H1 (cell line): ENCODE measurements at regions not wholly inside any gene's neighbourhood (a gene's known extent, or its start where the extent isn't known, plus 50 kb on each side); places are given as distances from the start of the nearest gene placed in this dataset.

Experiments
- CBX5 ChIP-seq: fragments of 300-800, 300-1000 bp; sonication (generic); IDR thresholded peaks from 2 replicates; pipeline ENCODE4 v1.7.1; 2016; ENCODE audit warnings: antibody characterized with exemption, low read length, low read depth
- KDM5A ChIP-seq: fragments of 200-600 bp; IDR thresholded peaks from 2 replicates; pipeline ENCODE4 v1.7.1; 2012; ENCODE audit warnings: mild to moderate bottlenecking, low read length, inconsistent platforms, mixed read lengths
- PHF8 ChIP-seq: fragments of 200-600 bp; sonication (generic); conservative IDR thresholded peaks from 2 replicates; pipeline ENCODE4 v1.7.1; 2012; ENCODE audit warnings: low read depth, mild to moderate bottlenecking, inconsistent platforms, low read length, moderate library complexity
- SIX5 ChIP-seq: IDR thresholded peaks from 2 replicates; pipeline ENCODE4 v1.6.1; 2011; ENCODE audit warnings: mild to moderate bottlenecking, low read depth, low read length
- TAF1 ChIP-seq: IDR thresholded peaks from 2 replicates; pipeline ENCODE4 v1.6.1; 2011; ENCODE audit warnings: mild to moderate bottlenecking, low read depth, low read length
- YY1 ChIP-seq: IDR thresholded peaks from 2 replicates; pipeline ENCODE4 v1.6.1; 2011; ENCODE audit warnings: low read depth, mild to moderate bottlenecking, low read length

DNA sequence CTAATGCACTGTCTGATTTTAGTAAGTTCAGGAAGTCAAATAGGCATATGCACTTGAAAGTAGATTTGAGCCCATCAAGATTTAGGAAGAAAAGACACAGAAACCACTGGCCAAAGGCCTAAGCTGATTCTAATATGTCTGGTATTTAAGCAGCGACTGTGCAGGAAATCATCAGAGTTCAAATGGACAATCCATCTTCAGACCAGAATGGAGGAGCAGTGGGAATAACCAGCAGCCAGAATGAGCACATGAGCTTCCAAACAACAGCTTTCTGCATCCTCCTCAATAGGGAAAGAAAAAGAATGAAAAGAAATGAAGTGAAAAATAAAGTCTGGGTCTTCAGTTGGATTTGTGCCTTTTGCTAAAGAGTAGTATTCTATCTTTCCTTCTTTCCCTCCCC lies 50.6 kb downstream of the SOD2 start (continued):
- TF ChIP-seq PHF8 (no peak), SIX5 (no peak), YY1 (no peak), KDM5A (no peak), TAF1 (no peak), CBX5 (no peak)
